Gastrocnemius medialis (tissue), 4 donors: ENCODE measurements at regions not wholly inside any gene's neighbourhood (a gene's known extent, or its start where the extent isn't known, plus 50 kb on each side); places are given as distances from the start of the nearest gene placed in this dataset.
A peak's percentile ranks its signal among the peaks of the same experiment; 100 is the strongest.

Experiments
- ATAC-seq, 2 donors: fragments of 150-250 bp; one replicate each; pipeline ENCODE4 v1.9.1; 2016
- DNase-seq, 2 donors: peaks; one replicate each; pipeline ENCODE4 v3.0.0-alpha.2; 2019
- H3K27ac ChIP-seq, 4 donors: fragments of 200-600 bp; sonication (generic); 1 replicate in 1 of 4; 2 replicates in 3 of 4; pipeline ENCODE4 v1.5.1; 2016 to 2018; ENCODE audit warnings: mild to moderate bottlenecking in 2 of 4, moderate library complexity in 1 of 4
- H3K27me3 ChIP-seq, 3 donors: fragments of 200-600 bp; sonication (generic) in 2 of 3; 1 replicate in 1 of 3; 2 replicates in 2 of 3; pipeline versions ENCODE4 v1.5.1 to v1.6.0; 2016 to 2019; ENCODE audit warnings: mild to moderate bottlenecking in 1 of 3, moderate library complexity in 1 of 3
- H3K36me3 ChIP-seq, 2 donors: fragments of 200-600 bp; sonication (generic) in 1 of 2; one replicate each; pipeline ENCODE4 v1.5.1; 2017 to 2018
- H3K4me1 ChIP-seq, 2 donors: fragments of 200-600 bp; sonication (generic) in 1 of 2; one replicate each; pipeline ENCODE4 v1.5.1; 2016 to 2017; ENCODE audit warnings: mild to moderate bottlenecking in 2 of 2
- H3K4me3 ChIP-seq, 4 donors: fragments of 200-600 bp; sonication (generic) in 3 of 4; 1 replicate in 1 of 4; 2 replicates in 3 of 4; pipeline ENCODE4 v1.5.1; 2016 to 2019; ENCODE audit warnings: mild to moderate bottlenecking in 2 of 4
- H3K9me3 ChIP-seq, 3 donors: fragments of 200-600 bp; sonication (generic) in 2 of 3; 1 replicate in 1 of 3; 2 replicates in 2 of 3; pipeline ENCODE4 v1.5.1; 2016 to 2019
- CTCF ChIP-seq, 5 experiments: fragments of 450-650 bp in 3 of 5; fragments of 200-600 bp in 2 of 5; sonication (generic) in 2 of 5; IDR thresholded peaks in 4 of 5; conservative IDR thresholded peaks in 1 of 5; 1 replicate in 4 of 5; 2 replicates in 1 of 5; pipeline ENCODE4 v1.5.1; 2016 to 2019; ENCODE audit warnings: antibody characterized with exemption in 5 of 5, mild to moderate bottlenecking in 3 of 5, moderate library complexity in 3 of 5
- POLR2A ChIP-seq, 2 donors: fragments of 450-650 bp; IDR thresholded peaks; one replicate each; pipeline ENCODE4 v1.6.1; 2017; ENCODE audit warnings: antibody characterized with exemption in 2 of 2, mild to moderate bottlenecking in 2 of 2, moderate library complexity in 2 of 2
- in situ Hi-C, 4 donors: fragments of 200-750 bp; cut with MboI; loops; one replicate each; pipeline versions ENCODE4 v1.15.0 to v1.8.0; 2017; ENCODE audit warnings: low sequenced_read_pairs in 4 of 4
- intact Hi-C: fragments of 100-400 bp; cut with DNase I; formaldehyde crosslinking; loops from one replicate; pipeline ENCODE4 v1.15.1; 2023; ENCODE audit warnings: low total_unique reads

- DNase-seq (no peak), ATAC-seq (no peak)
- H3K27ac ChIP-seq: no peak overlapping the region
- H3K27me3 ChIP-seq: no peaks in the 10 kb centered on the region
- intact Hi-C loops: no loop called here
- H3K9me3 ChIP-seq: no peaks in the 10 kb centered on the region
- TF ChIP-seq CTCF (IDR thresholded peaks at IDR 0.05 in 4 of 5, conservative IDR thresholded peaks at IDR 0.05 in 1 of 5) (no peak), POLR2A (IDR thresholded peaks at IDR 0.05) (no peak)
- peaks cover 0 to 16% of the 10 kb centered on the region in 2 donors for H3K4me1 ChIP-seq
- in situ Hi-C loops: no loop called here
- no peaks in the 10 kb centered on the region for H3K36me3 ChIP-seq
- H3K4me3 ChIP-seq: no peak overlapping the region
Observed at GRCh38 chr2:175832866-175833265, 169.2 kb downstream of the LNPK start.

- in situ Hi-C loops (no loop called here), intact Hi-C loops (no loop called here)
- Histone ChIP-seq H3K4me1 (no peaks in the 10 kb centered on the region), H3K27ac (no peak overlapping the region), H3K9me3 (no peaks in the 10 kb centered on the region), H3K36me3 (no peaks in the 10 kb centered on the region), H3K4me3 (no peak overlapping the region), H3K27me3 (no peaks in the 10 kb centered on the region)
- TF ChIP-seq CTCF (IDR thresholded peaks at IDR 0.05 in 4 of 5, conservative IDR thresholded peaks at IDR 0.05 in 1 of 5): no peak
- no peak for TF ChIP-seq POLR2A (IDR thresholded peaks at IDR 0.05)
- DNase-seq: no peak
- ATAC-seq: no peak
Observed at GRCh38 chr2:175829741-175830140, 172.3 kb downstream of the LNPK start.

GRCh38 chr2:175827856-175828255, 174.2 kb downstream of the LNPK start:
- ATAC-seq (no peak), DNase-seq (no peak)
- H3K27me3 ChIP-seq: no peaks in the 10 kb centered on the region
- no peak for TF ChIP-seq CTCF (IDR thresholded peaks at IDR 0.05 in 4 of 5, conservative IDR thresholded peaks at IDR 0.05 in 1 of 5)
- TF ChIP-seq POLR2A (IDR thresholded peaks at IDR 0.05): no peak
- in situ Hi-C loops: no loop called here
- no peaks in the 10 kb centered on the region for H3K9me3 ChIP-seq
- H3K4me3 ChIP-seq: no peak overlapping the region
- intact Hi-C loops: no loop called here
- peaks cover 0 to 7% of the 10 kb centered on the region in 2 donors for H3K4me1 ChIP-seq
- no peaks in the 10 kb centered on the region for H3K36me3 ChIP-seq
- no peak overlapping the region for H3K27ac ChIP-seq

GRCh38 chr2:175824243-175824642, 177.8 kb downstream of the LNPK start:
- Histone ChIP-seq H3K27me3 (no peaks in the 10 kb centered on the region), H3K36me3 (no peaks in the 10 kb centered on the region), H3K27ac (peak overlapping the region in 1 of 4 donors; percentile 42), H3K4me1 (peaks cover 0 to 7% of the 10 kb centered on the region in 2 donors), H3K4me3 (no peak overlapping the region), H3K9me3 (no peaks in the 10 kb centered on the region)
- ATAC-seq: no peak
- TF ChIP-seq CTCF (IDR thresholded peaks at IDR 0.05 in 4 of 5, conservative IDR thresholded peaks at IDR 0.05 in 1 of 5) (no peak), POLR2A (IDR thresholded peaks at IDR 0.05) (no peak)
- DNase-seq: no peak
- intact Hi-C loops (no loop called here), in situ Hi-C loops (no loop called here)

GRCh38 chr2:175823707-175824073, 178.4 kb downstream of the LNPK start:
- ATAC-seq: no peak
- TF ChIP-seq POLR2A (IDR thresholded peaks at IDR 0.05) (no peak), CTCF (IDR thresholded peaks at IDR 0.05 in 4 of 5, conservative IDR thresholded peaks at IDR 0.05 in 1 of 5) (no peak)
- H3K36me3 ChIP-seq: no peaks in the 10 kb centered on the region
- intact Hi-C loops: no loop called here
- in situ Hi-C loops: no loop called here
- H3K4me3 ChIP-seq: no peak overlapping the region
- no peaks in the 10 kb centered on the region for H3K9me3 ChIP-seq
- no peak for DNase-seq
- no peaks in the 10 kb centered on the region for H3K27me3 ChIP-seq
- peak overlapping the region in 1 of 4 donors; percentile 42 for H3K27ac ChIP-seq
- H3K4me1 ChIP-seq: peaks cover 0 to 7% of the 10 kb centered on the region in 2 donors
